Right renal pelvis (tissue), 4 donors: ENCODE measurements at regions not wholly inside any gene's neighbourhood (a gene's known extent, or its start where the extent isn't known, plus 50 kb on each side); places are given as distances from the start of the nearest gene placed in this dataset.
"Not testable (repeated sequence)": the region's sequence is repeated elsewhere in the genome, so short reads cannot be mapped to it uniquely, and the experiment has no call there.

Experiments used
- DNase-seq, 4 donors: peaks; one replicate each; pipeline ENCODE4 v3.0.0-alpha.2; 2013; ENCODE audit warnings: low read depth in 4 of 4, low spot score in 3 of 4, missing footprints in 1 of 4

DNA sequence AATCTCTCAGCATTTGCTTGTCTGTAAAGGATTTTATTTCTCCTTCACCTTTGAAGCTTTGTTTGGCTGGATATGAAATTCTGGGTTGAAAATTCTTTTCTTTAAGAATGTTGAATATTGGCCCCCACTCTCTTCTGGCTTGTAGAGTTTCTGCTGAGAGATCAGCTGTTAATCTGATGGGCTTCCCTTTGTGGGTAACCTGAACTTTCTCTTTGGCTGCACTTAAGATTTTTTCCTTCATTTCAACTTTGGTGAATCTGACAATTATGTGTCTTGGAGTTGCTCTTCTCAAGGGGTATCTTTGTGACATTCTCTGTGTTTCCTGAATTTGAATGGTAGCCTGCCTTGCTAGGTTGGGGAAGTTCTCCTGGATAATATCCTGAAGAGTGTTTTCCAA lies 189.4 kb downstream of the TTC6 start:
- not testable (repeated sequence) for DNase-seq

DNA sequence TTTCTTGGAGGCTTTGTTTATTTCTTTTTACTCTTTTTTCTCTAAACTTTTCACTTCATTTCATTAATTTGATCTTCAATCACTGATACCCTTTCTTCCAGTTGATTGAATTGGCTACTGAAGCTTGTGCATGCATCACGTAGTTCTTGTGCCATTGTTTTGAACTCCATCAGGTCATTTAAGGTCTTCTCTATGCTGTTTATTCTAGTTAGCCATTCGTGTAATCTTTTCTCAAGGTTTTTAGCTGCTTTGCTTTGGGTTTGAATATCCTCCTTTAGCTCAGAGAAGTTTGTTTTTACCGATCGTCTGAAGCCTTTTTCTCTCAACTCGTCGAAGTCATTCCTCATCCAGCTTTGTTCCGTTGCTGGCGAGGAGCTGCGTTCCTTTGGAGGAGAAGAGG lies 189.9 kb downstream of the TTC6 start:
- DNase-seq = not testable (repeated sequence)

GRCh38 chr14:37786114-37786625 lies 190.7 kb downstream of the TTC6 start:
- not testable (repeated sequence) for DNase-seq

DNA sequence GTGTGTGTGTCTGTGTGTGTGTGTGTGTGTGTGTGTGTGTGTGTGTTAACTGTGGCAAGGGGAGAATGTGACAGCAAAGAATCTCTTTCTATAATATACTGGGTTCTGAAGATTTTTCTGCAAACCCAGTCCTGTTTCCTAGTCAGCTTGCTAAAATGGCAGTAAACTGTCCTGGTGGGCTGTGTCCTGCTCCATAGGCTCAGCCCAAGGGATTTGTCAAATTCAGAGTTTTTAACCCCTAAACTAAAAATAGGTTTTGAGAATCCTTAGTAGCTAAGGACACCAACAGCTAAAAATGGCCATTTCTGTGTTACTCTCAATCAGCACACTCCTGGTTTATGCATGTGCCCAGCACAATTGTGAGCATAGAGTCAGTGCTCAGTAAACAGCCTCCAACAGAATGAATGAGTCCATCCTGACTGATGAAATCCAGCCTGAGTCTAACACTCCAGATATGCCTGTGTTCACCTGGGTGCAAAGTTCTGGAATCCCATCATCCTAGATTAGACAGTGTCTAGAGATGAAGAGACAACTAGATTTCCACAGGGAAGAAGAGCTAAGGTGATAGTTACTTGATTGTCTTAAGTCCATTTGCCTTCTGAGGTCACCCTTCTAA lies 192.6 kb downstream of the TTC6 start:
- no peak for DNase-seq

DNA sequence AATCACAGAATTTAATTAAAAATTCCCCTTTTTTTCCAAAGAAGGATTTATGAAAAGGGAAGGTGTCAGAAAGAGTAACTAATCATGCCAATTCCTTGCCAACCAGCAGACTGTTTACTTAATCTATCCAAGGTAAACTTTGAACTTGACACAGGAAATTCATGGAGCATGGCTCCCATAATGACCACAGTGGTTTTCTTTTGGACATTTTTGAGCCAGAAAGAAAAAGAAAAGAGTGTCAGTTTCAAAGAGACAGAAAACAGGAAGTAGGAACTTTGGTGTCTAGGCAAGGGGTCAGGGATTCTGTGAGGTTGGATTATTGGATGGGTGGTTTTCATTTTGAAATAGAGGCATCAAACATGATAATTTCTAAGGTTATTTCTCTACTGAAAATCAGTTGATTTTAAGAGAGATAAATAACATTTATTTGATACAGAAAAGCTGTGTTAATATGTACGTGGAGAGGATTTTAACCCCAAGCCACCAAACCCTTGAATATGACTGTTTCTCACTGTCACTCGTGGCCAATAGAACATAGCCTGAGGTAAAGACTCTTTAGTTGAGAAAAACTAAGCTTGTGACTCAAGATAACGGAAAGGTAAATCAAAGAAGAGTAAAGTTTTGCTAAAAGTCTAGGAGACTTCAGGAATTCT lies 196.1 kb downstream of the TTC6 start:
- DNase-seq = peak in 2 of 4 donors; percentile 14 to 15

GRCh38 chr14:37792124-37792523 lies 196.7 kb downstream of the TTC6 start:
- no peak for DNase-seq

- DNase-seq = no peak
These were observed 201.4 kb downstream of the TTC6 start for GRCh38 chr14:37796703-37797416.

- DNase-seq = no peak
These were observed 202.2 kb downstream of the TTC6 start for GRCh38 chr14:37797675-37798074.

DNA sequence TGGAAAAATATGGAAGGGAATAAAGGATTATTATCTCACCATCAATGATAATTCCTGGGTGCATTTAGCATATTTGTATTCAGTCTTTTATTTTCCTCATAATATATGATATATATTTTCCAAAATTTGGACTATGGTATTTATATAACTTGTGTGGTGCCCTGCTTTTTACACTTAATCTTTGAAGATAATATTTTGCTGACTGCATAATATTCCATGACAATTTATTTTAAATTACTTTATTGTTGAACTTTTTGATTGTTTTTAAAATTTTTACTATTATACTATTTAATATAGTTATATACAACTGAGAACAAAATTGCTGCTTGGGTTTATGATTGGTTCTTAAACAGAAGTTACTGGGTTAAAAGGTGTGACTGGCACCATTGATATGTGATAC lies 212.3 kb downstream of the TTC6 start:
- no peak for DNase-seq

DNA sequence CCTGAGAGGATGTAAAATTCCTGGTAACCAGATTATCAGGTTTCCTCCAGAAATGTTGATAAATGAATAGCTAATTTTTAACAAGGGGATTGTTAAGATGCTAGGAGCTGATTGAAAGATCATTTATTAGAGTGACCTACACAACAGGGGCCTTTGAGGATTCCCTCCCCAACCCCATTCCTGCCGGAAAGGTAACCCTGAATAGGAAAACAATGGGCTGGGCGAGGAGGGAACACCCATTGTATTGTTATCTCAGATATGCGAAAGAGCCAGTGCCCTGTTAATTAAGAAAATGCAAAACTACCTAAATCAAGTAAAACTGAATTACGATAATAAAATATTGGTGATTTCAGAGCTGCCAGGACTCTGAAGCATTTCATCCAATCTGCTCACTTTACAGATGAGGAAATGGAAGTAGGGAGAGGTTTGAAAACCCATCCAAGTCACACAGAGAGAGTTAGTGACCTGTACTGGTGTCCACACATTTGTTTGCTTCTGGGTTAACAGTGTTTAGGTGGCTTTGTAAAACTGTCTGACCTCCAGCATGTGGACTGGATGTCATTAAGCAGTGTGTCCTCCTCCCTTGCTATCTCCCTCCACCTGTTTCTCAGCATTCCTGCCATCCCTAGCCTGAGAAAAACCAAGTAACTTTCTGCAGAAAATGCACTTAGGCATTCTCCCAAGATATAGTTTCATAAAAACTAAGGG lies 214.8 kb downstream of the TTC6 start:
- DNase-seq = no peak

DNA sequence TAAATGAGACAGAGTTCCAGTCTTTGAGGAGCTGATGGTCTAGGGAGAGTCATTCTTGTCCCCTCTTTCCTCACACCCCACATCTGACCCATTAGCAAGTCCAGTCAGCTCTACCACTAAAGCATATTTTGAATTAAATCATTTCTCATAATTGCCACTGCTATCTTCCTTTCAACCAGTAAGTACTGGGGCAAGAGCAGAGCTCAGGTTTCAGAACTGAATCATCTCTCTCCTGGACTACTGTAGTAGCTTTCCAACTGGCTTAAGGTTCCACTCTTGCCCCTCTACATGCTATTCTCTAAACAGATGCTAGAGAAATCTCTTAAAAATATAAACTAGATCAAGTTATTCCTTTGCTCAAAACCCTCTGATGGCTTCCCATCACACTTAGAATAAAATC lies 218.3 kb downstream of the TTC6 start:
- no peak for DNase-seq

DNA sequence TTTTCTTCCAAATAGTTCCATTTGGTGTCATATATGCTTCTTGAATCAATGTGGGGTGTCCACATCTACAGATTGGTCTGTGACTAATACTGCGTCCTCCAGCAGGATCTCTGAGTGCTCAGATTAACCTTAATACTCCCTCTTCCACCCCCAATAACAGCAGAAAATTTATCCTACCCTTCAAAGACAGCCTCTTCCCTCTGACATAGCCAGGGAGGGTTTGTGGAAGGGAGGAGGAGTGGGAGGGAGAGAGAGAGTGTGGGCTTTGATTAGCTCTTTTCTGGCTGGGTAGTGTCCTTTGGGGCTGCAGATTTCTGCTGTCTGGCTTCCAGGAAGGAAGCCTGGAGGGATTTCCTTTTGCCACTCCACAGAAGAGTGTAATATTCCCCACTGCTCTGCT lies 220.7 kb downstream of the TTC6 start:
- DNase-seq = no peak

- DNase-seq = no peak
These were observed 221.4 kb downstream of the TTC6 start for GRCh38 chr14:37816743-37817295.

GRCh38 chr14:37819155-37820015 lies 224.0 kb downstream of the TTC6 start:
- no peak for DNase-seq

DNA sequence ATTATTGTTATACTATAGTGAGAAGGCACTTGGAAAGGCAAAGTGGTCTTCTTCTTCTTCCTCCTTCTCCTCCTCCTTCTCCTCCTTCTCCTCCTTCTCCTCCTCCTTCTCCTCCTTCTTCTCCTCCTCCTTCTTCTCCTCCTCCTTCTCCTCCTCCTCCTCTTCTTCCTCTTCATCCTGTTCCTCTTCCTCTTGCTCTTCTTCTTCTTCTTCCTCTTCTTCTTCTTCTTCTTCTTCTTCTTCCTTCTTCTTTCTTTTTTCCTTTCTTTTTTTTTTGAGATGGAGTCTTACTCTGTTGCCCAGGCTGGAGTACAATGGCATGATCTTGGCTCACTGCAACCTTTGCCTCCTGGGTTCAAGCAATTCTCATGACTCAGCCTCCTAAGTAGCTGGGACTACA lies 225.4 kb downstream of the TTC6 start:
- DNase-seq = not testable (repeated sequence)

DNA sequence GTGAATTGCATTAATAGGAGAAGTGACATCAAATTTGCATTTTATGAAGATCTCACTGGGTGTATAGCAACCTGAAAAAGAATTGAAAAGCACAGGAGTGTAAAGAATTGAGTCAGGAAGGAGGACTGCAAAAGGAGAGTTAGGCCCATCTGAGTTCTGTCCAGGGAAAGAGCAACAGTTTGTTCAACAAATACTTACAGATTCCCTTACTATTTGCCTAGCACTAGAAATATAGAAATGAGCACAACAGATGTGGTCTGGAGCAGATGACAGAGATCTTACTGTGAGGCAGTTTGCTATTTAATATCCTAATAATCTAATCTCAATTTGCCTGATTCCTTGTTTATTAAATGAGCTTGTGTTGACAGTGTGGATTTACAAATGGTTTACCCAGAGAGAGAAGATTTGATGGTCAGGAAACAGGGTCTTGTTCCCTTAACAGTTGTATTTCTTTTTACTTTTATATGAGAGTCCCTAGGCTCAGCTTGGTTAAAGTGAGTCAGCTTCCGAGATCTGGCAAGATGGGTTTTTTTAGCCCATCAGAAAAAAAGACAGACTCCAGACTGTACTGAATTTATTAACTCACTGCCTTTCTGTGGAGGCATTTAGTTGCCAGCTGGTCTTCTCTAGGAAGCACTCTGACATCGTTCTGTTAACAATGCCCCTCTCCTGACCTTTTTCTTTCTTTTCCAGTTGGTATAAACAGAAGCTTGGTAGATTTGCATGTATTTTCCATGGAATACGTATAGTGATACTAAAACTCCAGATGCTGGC lies 229.7 kb downstream of the TTC6 start:
- no peak for DNase-seq

- DNase-seq = no peak
These were observed 231.4 kb downstream of the TTC6 start for GRCh38 chr14:37826869-37827268.

DNA sequence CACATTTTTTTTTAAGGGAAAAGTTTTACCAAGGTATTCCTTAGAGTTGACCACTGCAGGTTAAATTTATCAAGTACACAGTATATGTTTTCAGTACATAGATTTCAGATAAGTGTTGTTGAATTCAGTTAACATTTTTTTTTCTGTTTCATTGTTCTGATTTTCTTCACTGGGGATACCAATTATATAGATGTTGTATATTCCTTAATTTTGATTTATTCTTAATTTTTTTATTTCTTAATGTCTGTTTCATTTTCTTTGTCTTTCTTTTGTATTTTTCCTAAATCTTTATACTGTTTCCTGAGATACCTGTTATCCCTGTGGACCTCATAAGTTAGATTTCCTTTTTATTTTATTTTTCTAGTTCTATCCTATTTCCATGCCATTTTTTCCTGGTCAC lies 234.8 kb downstream of the TTC6 start:
- DNase-seq = no peak

GRCh38 chr14:37834275-37834674 lies 238.8 kb downstream of the TTC6 start:
- DNase-seq = no peak
